SK-N-DZ (cell line): ENCODE measurements at regions not wholly inside any gene's neighbourhood (a gene's known extent, or its start where the extent isn't known, plus 50 kb on each side); places are given as distances from the start of the nearest gene placed in this dataset.

Source experiments
- DNase-seq: peaks from one replicate; pipeline ENCODE4 v3.0.0-alpha.2; 2015; ENCODE audit warnings: low spot score

GRCh38 chr5:38643616-38644015 lies 87.2 kb upstream of the LIFR start:
- no peak for DNase-seq

- DNase-seq: no peak
These were observed 89.1 kb upstream of the LIFR start for GRCh38 chr5:38645508-38645907.

GRCh38 chr5:38648703-38649291 lies 92.4 kb upstream of the LIFR start:
- DNase-seq: no peak

GRCh38 chr5:38650540-38650939 lies 94.1 kb upstream of the LIFR start:
- DNase-seq: no peak

- no peak for DNase-seq
These were observed 94.5 kb upstream of the LIFR start for GRCh38 chr5:38650946-38651345.

GRCh38 chr5:38651806-38652205 lies 95.4 kb upstream of the LIFR start:
- DNase-seq: no peak

- no peak for DNase-seq
These were observed 96.9 kb upstream of the LIFR start for GRCh38 chr5:38653389-38653788.

- DNase-seq: no peak
These were observed 99.2 kb upstream of the LIFR start for GRCh38 chr5:38655691-38656090.

- no peak for DNase-seq
These were observed 100.1 kb upstream of the LIFR start for GRCh38 chr5:38656568-38656967.

- DNase-seq: no peak
These were observed 100.6 kb upstream of the LIFR start for GRCh38 chr5:38657020-38657419.

- DNase-seq: peak; percentile 98
These were observed 103.8 kb upstream of the LIFR start for GRCh38 chr5:38660194-38660668.

GRCh38 chr5:38662090-38662489 lies 105.6 kb upstream of the LIFR start:
- no peak for DNase-seq

GRCh38 chr5:38663249-38663648 lies 106.8 kb upstream of the LIFR start:
- DNase-seq: no peak

- peak; percentile 43 for DNase-seq
These were observed 110.4 kb upstream of the LIFR start for GRCh38 chr5:38666668-38667498.

GRCh38 chr5:38667499-38667776 lies 111.0 kb upstream of the LIFR start:
- DNase-seq: no peak

GRCh38 chr5:38669361-38669880 lies 113.0 kb upstream of the LIFR start:
- no peak for DNase-seq

- peak; percentile 64 for DNase-seq
These were observed 113.6 kb upstream of the LIFR start for GRCh38 chr5:38670066-38670465.

- DNase-seq: no peak
These were observed 114.4 kb upstream of the LIFR start for GRCh38 chr5:38670878-38671277.

GRCh38 chr5:38672059-38672788 lies 115.8 kb upstream of the LIFR start:
- DNase-seq: peak; percentile 73

GRCh38 chr5:38673671-38674071 lies 117.2 kb upstream of the LIFR start:
- DNase-seq: no peak

GRCh38 chr5:38675443-38675842 lies 119.0 kb upstream of the LIFR start:
- no peak for DNase-seq

GRCh38 chr5:38677636-38678035 lies 121.2 kb upstream of the LIFR start:
- DNase-seq: no peak

- DNase-seq: no peak
These were observed 121.6 kb upstream of the LIFR start for GRCh38 chr5:38678076-38678475.
